ENCODE measurements at regions not wholly inside any gene's neighbourhood (a gene's known extent, or its start where the extent isn't known, plus 50 kb on each side); places are given as distances from the start of the nearest gene placed in this dataset.

DNA sequence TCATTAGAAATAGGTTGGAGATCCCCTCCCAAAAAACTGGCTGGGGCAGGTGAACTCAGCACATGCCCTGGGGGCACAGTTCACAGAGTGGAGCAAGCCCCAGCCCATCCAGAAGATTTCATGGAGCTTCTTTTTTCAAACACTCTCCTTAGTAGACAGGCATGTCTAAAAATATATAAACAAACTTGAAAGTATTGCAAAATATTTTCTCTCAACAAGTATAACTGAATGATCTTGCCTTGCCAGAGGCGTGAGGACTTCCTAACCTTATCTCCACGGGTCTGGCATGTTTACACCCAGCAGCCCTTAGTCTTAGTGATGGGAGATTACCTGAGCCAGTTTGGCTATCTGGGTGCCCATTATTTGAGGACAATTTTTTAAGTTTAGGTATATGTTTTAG lies 107.1 kb downstream of the QRSL1 start:
- H3K4me3 ChIP-seq (ENCODE audit: low read depth in 1 of 3, low read length in 3 of 3) = no peak overlapping the region
- peak overlapping the region in 1 of 2 donors; percentile 37 for H3K27ac ChIP-seq (ENCODE audit: low read depth in 1 of 2, low read length in 2 of 2)
- DNase-seq (ENCODE audit: low spot score) = no peak
- no peaks in the 10 kb centered on the region for H3K27me3 ChIP-seq (ENCODE audit: control insufficient read depth in 4 of 4, insufficient read depth in 4 of 4, low read length in 3 of 4)
- peaks cover 0 to 2% (median 0%) of the 10 kb centered on the region in 4 donors for H3K9me3 ChIP-seq (ENCODE audit: control insufficient read depth in 4 of 4, low read length in 3 of 4)
- H3K9ac ChIP-seq (ENCODE audit: low read depth in 1 of 2, low read length in 2 of 2) = no peak overlapping the region
- 29% methylated on average over 2 of the region's 2 CpGs for WGBS
- no peaks in the 10 kb centered on the region for H3K36me3 ChIP-seq (ENCODE audit: control insufficient read depth in 4 of 4, insufficient read depth in 3 of 4, low read depth in 1 of 4, low read length in 3 of 4)
- peak in 1 of 2 donors; percentile 22 for TF ChIP-seq HNF4A (conservative IDR thresholded peaks at IDR 0.05)
- TF ChIP-seq YY1 (IDR thresholded peaks at IDR 0.05) = no peak
- peaks cover 4 to 29% (median 13%) of the 10 kb centered on the region in 4 donors for H3K4me1 ChIP-seq (ENCODE audit: control insufficient read depth in 4 of 4, insufficient read depth in 4 of 4, low read length in 3 of 4)

DNA sequence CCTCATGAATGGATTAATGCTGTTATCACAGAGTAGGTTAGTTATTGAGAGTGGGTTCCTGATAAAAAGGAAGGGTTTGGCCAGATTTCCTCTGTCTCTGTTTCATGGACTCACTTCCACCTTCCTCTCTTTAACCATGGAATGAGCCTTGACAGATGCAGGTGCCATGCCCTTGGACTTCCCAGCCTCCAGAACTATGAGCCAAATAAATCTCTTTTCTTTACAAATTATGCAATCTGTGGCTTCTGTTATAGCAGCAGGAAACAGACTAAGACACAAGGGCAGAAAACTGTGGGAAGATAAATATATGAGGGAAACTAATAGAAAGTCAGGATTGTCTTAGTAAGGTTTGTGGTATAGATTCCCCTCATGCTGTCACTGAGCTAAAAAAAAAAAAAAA lies 106.5 kb downstream of the QRSL1 start:
- no peaks in the 10 kb centered on the region for H3K36me3 ChIP-seq (ENCODE audit: control insufficient read depth in 4 of 4, insufficient read depth in 3 of 4, low read depth in 1 of 4, low read length in 3 of 4)
- no peak overlapping the region for H3K27ac ChIP-seq (ENCODE audit: low read depth in 1 of 2, low read length in 2 of 2)
- TF ChIP-seq TAF1 (conservative IDR thresholded peaks at IDR 0.05) = no peak
- peaks cover 0 to 2% (median 0%) of the 10 kb centered on the region in 4 donors for H3K9me3 ChIP-seq (ENCODE audit: control insufficient read depth in 4 of 4, low read length in 3 of 4)
- DNase-seq (ENCODE audit: low spot score) = no peak
- H3K27me3 ChIP-seq (ENCODE audit: control insufficient read depth in 4 of 4, insufficient read depth in 4 of 4, low read length in 3 of 4) = no peaks in the 10 kb centered on the region
- peaks cover 8 to 34% (median 15%) of the 10 kb centered on the region in 4 donors for H3K4me1 ChIP-seq (ENCODE audit: control insufficient read depth in 4 of 4, insufficient read depth in 4 of 4, low read length in 3 of 4)
- no peak overlapping the region for H3K9ac ChIP-seq (ENCODE audit: low read depth in 1 of 2, low read length in 2 of 2)
- H3K4me3 ChIP-seq (ENCODE audit: low read depth in 1 of 3, low read length in 3 of 3) = peak overlapping the region in 1 of 3 donors; percentile 28

DNA sequence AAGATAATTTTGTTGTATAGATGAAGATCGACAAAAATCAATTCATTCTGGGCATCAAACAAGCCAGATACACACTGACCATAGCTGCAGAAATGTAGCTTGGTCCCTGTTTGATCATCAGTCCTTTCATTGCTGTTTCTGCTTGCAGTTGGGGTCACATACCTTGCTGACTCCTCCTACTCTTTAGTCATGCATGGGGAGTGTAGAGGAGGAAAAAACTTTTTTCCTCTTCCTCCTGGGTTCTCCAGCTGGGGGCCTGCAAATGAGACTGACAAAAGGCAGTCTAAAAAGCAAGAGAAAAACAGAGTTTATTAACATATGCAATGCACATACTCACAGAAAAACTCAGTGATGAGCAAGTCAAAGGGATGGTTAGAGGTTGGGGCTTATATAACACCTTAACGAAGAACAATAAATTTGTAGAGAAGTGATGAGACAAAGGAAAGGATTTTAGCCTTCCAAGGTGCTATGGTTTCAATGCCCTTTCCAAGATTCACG lies 105.8 kb downstream of the QRSL1 start:
- TF ChIP-seq, protein P1, sequence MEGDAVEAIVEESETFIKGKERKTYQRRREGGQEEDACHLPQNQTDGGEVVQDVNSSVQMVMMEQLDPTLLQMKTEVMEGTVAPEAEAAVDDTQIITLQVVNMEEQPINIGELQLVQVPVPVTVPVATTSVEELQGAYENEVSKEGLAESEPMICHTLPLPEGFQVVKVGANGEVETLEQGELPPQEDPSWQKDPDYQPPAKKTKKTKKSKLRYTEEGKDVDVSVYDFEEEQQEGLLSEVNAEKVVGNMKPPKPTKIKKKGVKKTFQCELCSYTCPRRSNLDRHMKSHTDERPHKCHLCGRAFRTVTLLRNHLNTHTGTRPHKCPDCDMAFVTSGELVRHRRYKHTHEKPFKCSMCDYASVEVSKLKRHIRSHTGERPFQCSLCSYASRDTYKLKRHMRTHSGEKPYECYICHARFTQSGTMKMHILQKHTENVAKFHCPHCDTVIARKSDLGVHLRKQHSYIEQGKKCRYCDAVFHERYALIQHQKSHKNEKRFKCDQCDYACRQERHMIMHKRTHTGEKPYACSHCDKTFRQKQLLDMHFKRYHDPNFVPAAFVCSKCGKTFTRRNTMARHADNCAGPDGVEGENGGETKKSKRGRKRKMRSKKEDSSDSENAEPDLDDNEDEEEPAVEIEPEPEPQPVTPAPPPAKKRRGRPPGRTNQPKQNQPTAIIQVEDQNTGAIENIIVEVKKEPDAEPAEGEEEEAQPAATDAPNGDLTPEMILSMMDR (IDR thresholded peaks at IDR 0.05; ENCODE audit: low read depth, low read length, missing input control) = no peak
- TF ChIP-seq FOXA1 (IDR thresholded peaks at IDR 0.05) = no peak
- TF ChIP-seq, protein P2, sequence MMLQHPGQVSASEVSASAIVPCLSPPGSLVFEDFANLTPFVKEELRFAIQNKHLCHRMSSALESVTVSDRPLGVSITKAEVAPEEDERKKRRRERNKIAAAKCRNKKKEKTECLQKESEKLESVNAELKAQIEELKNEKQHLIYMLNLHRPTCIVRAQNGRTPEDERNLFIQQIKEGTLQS (IDR thresholded peaks at IDR 0.05) = no peak
- TF ChIP-seq, protein P3, sequence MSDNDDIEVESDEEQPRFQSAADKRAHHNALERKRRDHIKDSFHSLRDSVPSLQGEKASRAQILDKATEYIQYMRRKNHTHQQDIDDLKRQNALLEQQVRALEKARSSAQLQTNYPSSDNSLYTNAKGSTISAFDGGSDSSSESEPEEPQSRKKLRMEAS (IDR thresholded peaks at IDR 0.05) = no peak
- no peak for TF ChIP-seq NR2F2 (IDR thresholded peaks at IDR 0.05)
- TF ChIP-seq SP1 (IDR thresholded peaks at IDR 0.05) = no peak
- TF ChIP-seq, protein P4, sequence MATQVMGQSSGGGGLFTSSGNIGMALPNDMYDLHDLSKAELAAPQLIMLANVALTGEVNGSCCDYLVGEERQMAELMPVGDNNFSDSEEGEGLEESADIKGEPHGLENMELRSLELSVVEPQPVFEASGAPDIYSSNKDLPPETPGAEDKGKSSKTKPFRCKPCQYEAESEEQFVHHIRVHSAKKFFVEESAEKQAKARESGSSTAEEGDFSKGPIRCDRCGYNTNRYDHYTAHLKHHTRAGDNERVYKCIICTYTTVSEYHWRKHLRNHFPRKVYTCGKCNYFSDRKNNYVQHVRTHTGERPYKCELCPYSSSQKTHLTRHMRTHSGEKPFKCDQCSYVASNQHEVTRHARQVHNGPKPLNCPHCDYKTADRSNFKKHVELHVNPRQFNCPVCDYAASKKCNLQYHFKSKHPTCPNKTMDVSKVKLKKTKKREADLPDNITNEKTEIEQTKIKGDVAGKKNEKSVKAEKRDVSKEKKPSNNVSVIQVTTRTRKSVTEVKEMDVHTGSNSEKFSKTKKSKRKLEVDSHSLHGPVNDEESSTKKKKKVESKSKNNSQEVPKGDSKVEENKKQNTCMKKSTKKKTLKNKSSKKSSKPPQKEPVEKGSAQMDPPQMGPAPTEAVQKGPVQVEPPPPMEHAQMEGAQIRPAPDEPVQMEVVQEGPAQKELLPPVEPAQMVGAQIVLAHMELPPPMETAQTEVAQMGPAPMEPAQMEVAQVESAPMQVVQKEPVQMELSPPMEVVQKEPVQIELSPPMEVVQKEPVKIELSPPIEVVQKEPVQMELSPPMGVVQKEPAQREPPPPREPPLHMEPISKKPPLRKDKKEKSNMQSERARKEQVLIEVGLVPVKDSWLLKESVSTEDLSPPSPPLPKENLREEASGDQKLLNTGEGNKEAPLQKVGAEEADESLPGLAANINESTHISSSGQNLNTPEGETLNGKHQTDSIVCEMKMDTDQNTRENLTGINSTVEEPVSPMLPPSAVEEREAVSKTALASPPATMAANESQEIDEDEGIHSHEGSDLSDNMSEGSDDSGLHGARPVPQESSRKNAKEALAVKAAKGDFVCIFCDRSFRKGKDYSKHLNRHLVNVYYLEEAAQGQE (IDR thresholded peaks at IDR 0.05) = no peak
- Histone ChIP-seq H3K27me3 (ENCODE audit: control insufficient read depth in 4 of 4, insufficient read depth in 4 of 4, low read length in 3 of 4) (no peaks in the 10 kb centered on the region), H3K4me3 (ENCODE audit: low read depth in 1 of 3, low read length in 3 of 3) (no peak overlapping the region), H3K4me1 (ENCODE audit: control insufficient read depth in 4 of 4, insufficient read depth in 4 of 4, low read length in 3 of 4) (peaks cover 9 to 37% (median 18%) of the 10 kb centered on the region in 4 donors), H3K9ac (ENCODE audit: low read depth in 1 of 2, low read length in 2 of 2) (no peak overlapping the region), H3K27ac (ENCODE audit: low read depth in 1 of 2, low read length in 2 of 2) (no peak overlapping the region), H3K36me3 (ENCODE audit: control insufficient read depth in 4 of 4, insufficient read depth in 3 of 4, low read depth in 1 of 4, low read length in 3 of 4) (no peaks in the 10 kb centered on the region), H3K9me3 (ENCODE audit: control insufficient read depth in 4 of 4, low read length in 3 of 4) (peaks cover 0 to 2% (median 0%) of the 10 kb centered on the region in 4 donors)
- no peak for DNase-seq (ENCODE audit: low spot score)
- 66% methylated on average over 3 of the region's 3 CpGs for WGBS
